K562 (cell line): ENCODE measurements at regions not wholly inside any gene's neighbourhood (a gene's known extent, or its start where the extent isn't known, plus 50 kb on each side); places are given as distances from the start of the nearest gene placed in this dataset.

ENCODE experiments used
- EZH2 ChIP-seq: IDR thresholded peaks from 2 replicates; pipeline ENCODE4 v1.6.1; 2012; ENCODE audit warnings: low read depth, mild to moderate bottlenecking, inconsistent platforms, low read length, borderline replicate concordance
- JUN ChIP-seq, 2 experiments: sonication (generic) in 1 of 2; formaldehyde crosslinking in 1 of 2; IDR thresholded peaks; 2 replicates each; pipeline versions ENCODE4 v1.6.1 to v1.8.0; 2012 to 2022; ENCODE audit warnings: borderline replicate concordance in 2 of 2, mild to moderate bottlenecking in 2 of 2, improper control_type of control experiment in 1 of 2, low read depth in 1 of 2, low read length in 1 of 2, missing genetic modification reagents in 1 of 2
- LARP7 ChIP-seq: fragments of 450-650 bp; IDR thresholded peaks from 2 replicates; pipeline ENCODE4 v1.6.1; 2016
- NFE2L1 ChIP-seq: fragments of 450-650 bp; IDR thresholded peaks from 2 replicates; pipeline ENCODE4 v1.6.1; 2016; ENCODE audit warnings: missing genetic modification characterization, low read depth, mild to moderate bottlenecking, missing compliant biosample characterization, moderate library complexity, borderline replicate concordance
- ZFX ChIP-seq: sonication (generic); formaldehyde crosslinking; IDR thresholded peaks from 2 replicates; pipeline ENCODE4 v1.8.0; 2022; ENCODE audit warnings: mild to moderate bottlenecking, missing genetic modification reagents, moderate library complexity
- ZMIZ1 ChIP-seq, 2 experiments: fragments of 150-350 bp in 1 of 2; IDR thresholded peaks; 2 replicates each; pipeline ENCODE4 v1.6.1; 2012 to 2016; ENCODE audit warnings: low read depth in 2 of 2, low read length in 2 of 2, mild to moderate bottlenecking in 1 of 2, moderate library complexity in 1 of 2
- TF ChIP-seq, protein P1 (sequence below), 3 experiments: IDR thresholded peaks in 2 of 3; conservative IDR thresholded peaks in 1 of 3; 2 replicates each; pipeline ENCODE4 v1.5.1; 2011 to 2012; ENCODE audit warnings: low read length in 3 of 3, mild to moderate bottlenecking in 3 of 3, control low read depth in 2 of 3, improper control_type of control experiment in 1 of 3, inconsistent platforms in 1 of 3, low read depth in 1 of 3, mixed read lengths in 1 of 3, moderate library complexity in 1 of 3; ENCODE audit not compliant: insufficient read depth in 2 of 3
- TF ChIP-seq, protein P2 (sequence below): fragments of 250-450 bp; sonication (Bioruptor Pico); IDR thresholded peaks from 2 replicates; pipeline ENCODE4 v1.4.0; 2020; ENCODE audit warnings: mild to moderate bottlenecking
- TF ChIP-seq, protein P3 (sequence below): sonication (generic); formaldehyde crosslinking; IDR thresholded peaks from 2 replicates; pipeline ENCODE4 v1.8.0; 2022; ENCODE audit warnings: mild to moderate bottlenecking, missing genetic modification reagents

- TF ChIP-seq ZFX (CRISPR knock-in tag) (no peak), LARP7 (no peak), JUN (IDR thresholded peaks at IDR 0.05; ENCODE audit: borderline replicate concordance, low read depth, low read length) (no peak), JUN (CRISPR knock-in tag; IDR thresholded peaks at IDR 0.05; ENCODE audit: borderline replicate concordance) (no peak), NFE2L1 (tag) (no peak), ZMIZ1 (IDR thresholded peaks at IDR 0.05; ENCODE audit: low read depth in 2 of 2, low read length in 2 of 2) (no peak), EZH2 (no peak)
- TF ChIP-seq, protein P1, sequence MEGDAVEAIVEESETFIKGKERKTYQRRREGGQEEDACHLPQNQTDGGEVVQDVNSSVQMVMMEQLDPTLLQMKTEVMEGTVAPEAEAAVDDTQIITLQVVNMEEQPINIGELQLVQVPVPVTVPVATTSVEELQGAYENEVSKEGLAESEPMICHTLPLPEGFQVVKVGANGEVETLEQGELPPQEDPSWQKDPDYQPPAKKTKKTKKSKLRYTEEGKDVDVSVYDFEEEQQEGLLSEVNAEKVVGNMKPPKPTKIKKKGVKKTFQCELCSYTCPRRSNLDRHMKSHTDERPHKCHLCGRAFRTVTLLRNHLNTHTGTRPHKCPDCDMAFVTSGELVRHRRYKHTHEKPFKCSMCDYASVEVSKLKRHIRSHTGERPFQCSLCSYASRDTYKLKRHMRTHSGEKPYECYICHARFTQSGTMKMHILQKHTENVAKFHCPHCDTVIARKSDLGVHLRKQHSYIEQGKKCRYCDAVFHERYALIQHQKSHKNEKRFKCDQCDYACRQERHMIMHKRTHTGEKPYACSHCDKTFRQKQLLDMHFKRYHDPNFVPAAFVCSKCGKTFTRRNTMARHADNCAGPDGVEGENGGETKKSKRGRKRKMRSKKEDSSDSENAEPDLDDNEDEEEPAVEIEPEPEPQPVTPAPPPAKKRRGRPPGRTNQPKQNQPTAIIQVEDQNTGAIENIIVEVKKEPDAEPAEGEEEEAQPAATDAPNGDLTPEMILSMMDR (IDR thresholded peaks at IDR 0.05 in 2 of 3, conservative IDR thresholded peaks at IDR 0.05 in 1 of 3; ENCODE audit: insufficient read depth in 2 of 3, low read depth in 1 of 3, low read length in 3 of 3): no peak
- TF ChIP-seq, protein P2, sequence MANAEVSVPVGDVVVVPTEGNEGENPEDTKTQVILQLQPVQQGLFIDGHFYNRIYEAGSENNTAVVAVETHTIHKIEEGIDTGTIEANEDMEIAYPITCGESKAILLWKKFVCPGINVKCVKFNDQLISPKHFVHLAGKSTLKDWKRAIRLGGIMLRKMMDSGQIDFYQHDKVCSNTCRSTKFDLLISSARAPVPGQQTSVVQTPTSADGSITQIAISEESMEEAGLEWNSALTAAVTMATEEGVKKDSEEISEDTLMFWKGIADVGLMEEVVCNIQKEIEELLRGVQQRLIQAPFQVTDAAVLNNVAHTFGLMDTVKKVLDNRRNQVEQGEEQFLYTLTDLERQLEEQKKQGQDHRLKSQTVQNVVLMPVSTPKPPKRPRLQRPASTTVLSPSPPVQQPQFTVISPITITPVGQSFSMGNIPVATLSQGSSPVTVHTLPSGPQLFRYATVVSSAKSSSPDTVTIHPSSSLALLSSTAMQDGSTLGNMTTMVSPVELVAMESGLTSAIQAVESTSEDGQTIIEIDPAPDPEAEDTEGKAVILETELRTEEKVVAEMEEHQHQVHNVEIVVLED (CRISPR knock-in tag): no peak
- TF ChIP-seq, protein P3, sequence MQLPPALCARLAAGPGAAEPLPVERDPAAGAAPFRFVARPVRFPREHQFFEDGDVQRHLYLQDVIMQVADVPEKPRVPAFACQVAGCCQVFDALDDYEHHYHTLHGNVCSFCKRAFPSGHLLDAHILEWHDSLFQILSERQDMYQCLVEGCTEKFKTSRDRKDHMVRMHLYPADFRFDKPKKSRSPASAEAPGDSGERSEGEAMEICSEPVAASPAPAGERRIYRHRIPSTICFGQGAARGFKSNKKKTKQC (CRISPR knock-in tag): no peak
These were observed 558.0 kb downstream of the ZWINT start for GRCh38 chr10:55803055-55803454.
